ENCODE measurements at regions not wholly inside any gene's neighbourhood (a gene's known extent, or its start where the extent isn't known, plus 50 kb on each side); places are given as distances from the start of the nearest gene placed in this dataset.

DNA sequence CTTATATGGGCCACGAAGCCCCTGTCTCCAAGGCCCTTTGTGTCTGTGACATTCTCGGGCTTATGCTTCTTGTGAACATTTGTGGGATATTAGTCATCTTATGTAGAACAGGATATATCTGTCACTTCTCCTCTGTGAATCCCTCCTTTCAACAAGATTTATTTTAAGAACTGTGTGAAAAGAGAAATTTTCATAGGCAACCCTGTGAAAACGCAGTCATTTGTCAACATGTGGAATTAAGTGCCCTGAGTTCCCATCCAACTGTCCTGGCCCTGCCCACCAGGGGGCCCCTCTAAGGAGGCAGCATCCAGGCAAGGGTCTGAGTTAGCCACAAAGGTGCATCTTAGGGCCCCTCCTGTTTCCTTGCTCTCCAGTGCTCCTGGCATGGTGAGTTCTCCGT, 76.8 kb upstream of the CHRNA7 start:
- POLR2A ChIA-PET: no interaction called here

More for the DNA sequence above, 76.8 kb upstream of the CHRNA7 start:
- no peak for TF ChIP-seq KDM6A (CRISPR knock-in tag; IDR thresholded peaks at IDR 0.05; ENCODE audit: low read depth)
- TF ChIP-seq JARID2 (CRISPR knock-in tag; IDR thresholded peaks at IDR 0.05; ENCODE audit: insufficient replicate concordance): no peak
- no peak for TF ChIP-seq ZNF720 (CRISPR knock-in tag; IDR thresholded peaks at IDR 0.05)
- no peak for TF ChIP-seq ZNF839 (CRISPR knock-in tag; IDR thresholded peaks at IDR 0.05; ENCODE audit: borderline replicate concordance)
- TF ChIP-seq, protein P1, sequence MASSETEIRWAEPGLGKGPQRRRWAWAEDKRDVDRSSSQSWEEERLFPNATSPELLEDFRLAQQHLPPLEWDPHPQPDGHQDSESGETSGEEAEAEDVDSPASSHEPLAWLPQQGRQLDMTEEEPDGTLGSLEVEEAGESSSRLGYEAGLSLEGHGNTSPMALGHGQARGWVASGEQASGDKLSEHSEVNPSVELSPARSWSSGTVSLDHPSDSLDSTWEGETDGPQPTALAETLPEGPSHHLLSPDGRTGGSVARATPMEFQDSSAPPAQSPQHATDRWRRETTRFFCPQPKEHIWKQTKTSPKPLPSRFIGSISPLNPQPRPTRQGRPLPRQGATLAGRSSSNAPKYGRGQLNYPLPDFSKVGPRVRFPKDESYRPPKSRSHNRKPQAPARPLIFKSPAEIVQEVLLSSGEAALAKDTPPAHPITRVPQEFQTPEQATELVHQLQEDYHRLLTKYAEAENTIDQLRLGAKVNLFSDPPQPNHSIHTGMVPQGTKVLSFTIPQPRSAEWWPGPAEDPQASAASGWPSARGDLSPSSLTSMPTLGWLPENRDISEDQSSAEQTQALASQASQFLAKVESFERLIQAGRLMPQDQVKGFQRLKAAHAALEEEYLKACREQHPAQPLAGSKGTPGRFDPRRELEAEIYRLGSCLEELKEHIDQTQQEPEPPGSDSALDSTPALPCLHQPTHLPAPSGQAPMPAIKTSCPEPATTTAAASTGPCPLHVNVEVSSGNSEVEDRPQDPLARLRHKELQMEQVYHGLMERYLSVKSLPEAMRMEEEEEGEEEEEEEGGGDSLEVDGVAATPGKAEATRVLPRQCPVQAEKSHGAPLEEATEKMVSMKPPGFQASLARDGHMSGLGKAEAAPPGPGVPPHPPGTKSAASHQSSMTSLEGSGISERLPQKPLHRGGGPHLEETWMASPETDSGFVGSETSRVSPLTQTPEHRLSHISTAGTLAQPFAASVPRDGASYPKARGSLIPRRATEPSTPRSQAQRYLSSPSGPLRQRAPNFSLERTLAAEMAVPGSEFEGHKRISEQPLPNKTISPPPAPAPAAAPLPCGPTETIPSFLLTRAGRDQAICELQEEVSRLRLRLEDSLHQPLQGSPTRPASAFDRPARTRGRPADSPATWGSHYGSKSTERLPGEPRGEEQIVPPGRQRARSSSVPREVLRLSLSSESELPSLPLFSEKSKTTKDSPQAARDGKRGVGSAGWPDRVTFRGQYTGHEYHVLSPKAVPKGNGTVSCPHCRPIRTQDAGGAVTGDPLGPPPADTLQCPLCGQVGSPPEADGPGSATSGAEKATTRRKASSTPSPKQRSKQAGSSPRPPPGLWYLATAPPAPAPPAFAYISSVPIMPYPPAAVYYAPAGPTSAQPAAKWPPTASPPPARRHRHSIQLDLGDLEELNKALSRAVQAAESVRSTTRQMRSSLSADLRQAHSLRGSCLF (CRISPR knock-in tag; IDR thresholded peaks at IDR 0.05; ENCODE audit: borderline replicate concordance): no peak
- BruUV-seq (replicated peaks): no TSS peak
- intact Hi-C loops (cut with micrococcal nuclease; ENCODE audit: unreplicated experiment) (no loop called here), in situ Hi-C loops (cut with HindIII; ENCODE audit: extremely low pct_ligation_motif_present, low pct_unique_long_range_greater_than_20kb) (no loop called here)
- no peak for ATAC-seq
- FAIRE-seq: no peak
- Histone ChIP-seq H3K4me3 (replicated peaks in 1 of 3; ENCODE audit: insufficient read depth in 1 of 3, low read depth in 2 of 3, low read length in 3 of 3) (no peak overlapping the region), H3K9me3 (ENCODE audit: low read length) (peaks cover 29% of the 10 kb centered on the region), H3K9ac (ENCODE audit: insufficient read depth, low read depth, low read length) (no peak overlapping the region), H4K20me1 (ENCODE audit: insufficient read depth, low read length) (no peaks in the 10 kb centered on the region), H3K4me2 (ENCODE audit: low read depth, low read length) (no peak overlapping the region), H3K27me3 (ENCODE audit: control insufficient read depth in 1 of 2, insufficient read depth in 2 of 2, low read length in 2 of 2) (no peaks in the 10 kb centered on the region), H3K27ac (ENCODE audit: extremely low read length, insufficient read depth, low read length) (no peak overlapping the region), H3K36me3 (replicated peaks in 1 of 2; ENCODE audit: control insufficient read depth in 1 of 2, insufficient read depth in 2 of 2, low read length in 2 of 2) (no peaks in the 10 kb centered on the region), H3K4me1 (ENCODE audit: insufficient read depth, low read length) (no peaks in the 10 kb centered on the region), H2AFZ (ENCODE audit: low read length) (no peak overlapping the region), H3K79me2 (ENCODE audit: insufficient read depth, low read length) (no peaks in the 10 kb centered on the region)
- DNase-seq (ENCODE audit: low spot score): no peak
- WGBS (ENCODE audit: low lambda C conversion rate): 0% methylated on average over 3 of the region's 4 CpGs
- CTCF ChIA-PET (ENCODE audit: low intra/inter-chr PET ratio, low total read pairs): no interaction called here

All from HepG2 (cell line).